ENCODE measurements at regions not wholly inside any gene's neighbourhood (a gene's known extent, or its start where the extent isn't known, plus 50 kb on each side); places are given as distances from the start of the nearest gene placed in this dataset.

- TF ChIP-seq GATA3 (IDR thresholded peaks at IDR 0.05; ENCODE audit: low read depth, low read length) (no peak), GATA2 (IDR thresholded peaks at IDR 0.05; ENCODE audit: low read depth, low read length) (no peak)
Observed at GRCh38 chr9:103700195-103700962, 393.7 kb upstream of the SMC2 start.

- TF ChIP-seq GATA3 (IDR thresholded peaks at IDR 0.05; ENCODE audit: low read depth, low read length) = no peak
Observed at GRCh38 chr9:103702572-103702971, 391.5 kb upstream of the SMC2 start.

GRCh38 chr9:103707181-103707580 is 386.9 kb upstream of the SMC2 start:
- TF ChIP-seq GATA2 (IDR thresholded peaks at IDR 0.05; ENCODE audit: low read depth, low read length) (no peak), GATA3 (IDR thresholded peaks at IDR 0.05; ENCODE audit: low read depth, low read length) (no peak)

- no peak for TF ChIP-seq GATA2 (IDR thresholded peaks at IDR 0.05; ENCODE audit: low read depth, low read length)
- TF ChIP-seq GATA3 (IDR thresholded peaks at IDR 0.05; ENCODE audit: low read depth, low read length) = no peak
Observed at GRCh38 chr9:103709366-103709765, 384.7 kb upstream of the SMC2 start.

- no peak for TF ChIP-seq GATA2 (IDR thresholded peaks at IDR 0.05; ENCODE audit: low read depth, low read length)
- TF ChIP-seq GATA3 (IDR thresholded peaks at IDR 0.05; ENCODE audit: low read depth, low read length) = no peak
Observed at GRCh38 chr9:103713631-103714030, 380.5 kb upstream of the SMC2 start.

- TF ChIP-seq GATA2 (IDR thresholded peaks at IDR 0.05; ENCODE audit: low read depth, low read length) (no peak), GATA3 (IDR thresholded peaks at IDR 0.05; ENCODE audit: low read depth, low read length) (no peak)
Observed at GRCh38 chr9:103714992-103715391, 379.1 kb upstream of the SMC2 start.

- TF ChIP-seq GATA2 (IDR thresholded peaks at IDR 0.05; ENCODE audit: low read depth, low read length) = no peak
- no peak for TF ChIP-seq GATA3 (IDR thresholded peaks at IDR 0.05; ENCODE audit: low read depth, low read length)
Observed at GRCh38 chr9:103721056-103721455, 373.1 kb upstream of the SMC2 start.

GRCh38 chr9:103730866-103731265 is 363.2 kb upstream of the SMC2 start:
- TF ChIP-seq GATA2 (IDR thresholded peaks at IDR 0.05; ENCODE audit: low read depth, low read length) (no peak), GATA3 (IDR thresholded peaks at IDR 0.05; ENCODE audit: low read depth, low read length) (no peak)

GRCh38 chr9:103731541-103731940 is 362.6 kb upstream of the SMC2 start:
- no peak for TF ChIP-seq GATA3 (IDR thresholded peaks at IDR 0.05; ENCODE audit: low read depth, low read length)
- no peak for TF ChIP-seq GATA2 (IDR thresholded peaks at IDR 0.05; ENCODE audit: low read depth, low read length)

GRCh38 chr9:103734471-103734870 is 359.6 kb upstream of the SMC2 start:
- TF ChIP-seq GATA2 (IDR thresholded peaks at IDR 0.05; ENCODE audit: low read depth, low read length) (no peak), GATA3 (IDR thresholded peaks at IDR 0.05; ENCODE audit: low read depth, low read length) (no peak)

GRCh38 chr9:103755441-103755840 is 338.7 kb upstream of the SMC2 start:
- TF ChIP-seq GATA2 (IDR thresholded peaks at IDR 0.05; ENCODE audit: low read depth, low read length) (no peak), GATA3 (IDR thresholded peaks at IDR 0.05; ENCODE audit: low read depth, low read length) (no peak)

GRCh38 chr9:103755986-103756385 is 338.1 kb upstream of the SMC2 start:
- no peak for TF ChIP-seq GATA2 (IDR thresholded peaks at IDR 0.05; ENCODE audit: low read depth, low read length)
- no peak for TF ChIP-seq GATA3 (IDR thresholded peaks at IDR 0.05; ENCODE audit: low read depth, low read length)

GRCh38 chr9:103757062-103757461 is 337.0 kb upstream of the SMC2 start:
- TF ChIP-seq GATA2 (IDR thresholded peaks at IDR 0.05; ENCODE audit: low read depth, low read length) (no peak), GATA3 (IDR thresholded peaks at IDR 0.05; ENCODE audit: low read depth, low read length) (no peak)

- TF ChIP-seq GATA2 (IDR thresholded peaks at IDR 0.05; ENCODE audit: low read depth, low read length) (no peak), GATA3 (IDR thresholded peaks at IDR 0.05; ENCODE audit: low read depth, low read length) (no peak)
Observed at GRCh38 chr9:103761466-103761865, 332.6 kb upstream of the SMC2 start.

GRCh38 chr9:103789686-103790085 is 304.4 kb upstream of the SMC2 start:
- no peak for TF ChIP-seq GATA2 (IDR thresholded peaks at IDR 0.05; ENCODE audit: low read depth, low read length)
- no peak for TF ChIP-seq GATA3 (IDR thresholded peaks at IDR 0.05; ENCODE audit: low read depth, low read length)

- TF ChIP-seq GATA2 (IDR thresholded peaks at IDR 0.05; ENCODE audit: low read depth, low read length) (no peak), GATA3 (IDR thresholded peaks at IDR 0.05; ENCODE audit: low read depth, low read length) (no peak)
Observed at GRCh38 chr9:103798620-103799019, 295.5 kb upstream of the SMC2 start.

All from SH-SY5Y (cell line).